ENCODE measurements at regions not wholly inside any gene's neighbourhood (a gene's known extent, or its start where the extent isn't known, plus 50 kb on each side); places are given as distances from the start of the nearest gene placed in this dataset.

- no peak for DNase-seq
- Histone ChIP-seq H3K9me3 (no peaks in the 10 kb centered on the region), H3K4me1 (no peaks in the 10 kb centered on the region), H3K27ac (no peak overlapping the region), H3K4me3 (no peak overlapping the region), H3K27me3 (ENCODE audit: low read depth) (no peaks in the 10 kb centered on the region), H3K36me3 (no peaks in the 10 kb centered on the region)
- TF ChIP-seq, protein P1, sequence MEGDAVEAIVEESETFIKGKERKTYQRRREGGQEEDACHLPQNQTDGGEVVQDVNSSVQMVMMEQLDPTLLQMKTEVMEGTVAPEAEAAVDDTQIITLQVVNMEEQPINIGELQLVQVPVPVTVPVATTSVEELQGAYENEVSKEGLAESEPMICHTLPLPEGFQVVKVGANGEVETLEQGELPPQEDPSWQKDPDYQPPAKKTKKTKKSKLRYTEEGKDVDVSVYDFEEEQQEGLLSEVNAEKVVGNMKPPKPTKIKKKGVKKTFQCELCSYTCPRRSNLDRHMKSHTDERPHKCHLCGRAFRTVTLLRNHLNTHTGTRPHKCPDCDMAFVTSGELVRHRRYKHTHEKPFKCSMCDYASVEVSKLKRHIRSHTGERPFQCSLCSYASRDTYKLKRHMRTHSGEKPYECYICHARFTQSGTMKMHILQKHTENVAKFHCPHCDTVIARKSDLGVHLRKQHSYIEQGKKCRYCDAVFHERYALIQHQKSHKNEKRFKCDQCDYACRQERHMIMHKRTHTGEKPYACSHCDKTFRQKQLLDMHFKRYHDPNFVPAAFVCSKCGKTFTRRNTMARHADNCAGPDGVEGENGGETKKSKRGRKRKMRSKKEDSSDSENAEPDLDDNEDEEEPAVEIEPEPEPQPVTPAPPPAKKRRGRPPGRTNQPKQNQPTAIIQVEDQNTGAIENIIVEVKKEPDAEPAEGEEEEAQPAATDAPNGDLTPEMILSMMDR (IDR thresholded peaks at IDR 0.05), result no peak
- no peak for ATAC-seq
- intact Hi-C loops (cut with DNase I), result no loop called here
Measured at GRCh38 chr1:238088560-238089290, 198.0 kb upstream of the ZP4 start.

DNA sequence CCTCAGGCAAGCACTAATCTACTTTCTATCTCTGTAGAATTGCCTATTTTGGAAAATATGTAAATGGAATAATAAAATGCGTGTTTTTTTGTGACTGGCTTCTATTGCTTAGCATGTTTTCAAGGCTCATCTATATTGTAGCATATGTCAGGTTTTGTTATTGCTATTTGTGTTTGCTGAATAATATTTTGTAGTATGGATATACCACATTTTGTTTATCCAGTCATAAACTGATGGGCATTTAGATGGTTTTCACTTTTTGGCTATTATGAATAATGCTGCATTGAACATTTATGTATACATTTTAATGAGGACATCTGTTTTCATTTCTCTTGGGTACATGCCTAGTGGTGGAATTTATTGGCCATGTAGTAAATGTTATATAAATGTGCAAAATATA lies 183.3 kb upstream of the ZP4 start:
- ATAC-seq (no peak), DNase-seq (no peak)
- intact Hi-C loops (cut with DNase I), result no loop called here
- no peaks in the 10 kb centered on the region for H3K36me3 ChIP-seq
- no peaks in the 10 kb centered on the region for H3K27me3 ChIP-seq (ENCODE audit: low read depth)
- H3K4me3 ChIP-seq, result no peak overlapping the region
- H3K9me3 ChIP-seq, result no peaks in the 10 kb centered on the region
- TF ChIP-seq, protein P1 (IDR thresholded peaks at IDR 0.05), result no peak
- H3K27ac ChIP-seq, result no peak overlapping the region
- H3K4me1 ChIP-seq, result no peaks in the 10 kb centered on the region

DNA sequence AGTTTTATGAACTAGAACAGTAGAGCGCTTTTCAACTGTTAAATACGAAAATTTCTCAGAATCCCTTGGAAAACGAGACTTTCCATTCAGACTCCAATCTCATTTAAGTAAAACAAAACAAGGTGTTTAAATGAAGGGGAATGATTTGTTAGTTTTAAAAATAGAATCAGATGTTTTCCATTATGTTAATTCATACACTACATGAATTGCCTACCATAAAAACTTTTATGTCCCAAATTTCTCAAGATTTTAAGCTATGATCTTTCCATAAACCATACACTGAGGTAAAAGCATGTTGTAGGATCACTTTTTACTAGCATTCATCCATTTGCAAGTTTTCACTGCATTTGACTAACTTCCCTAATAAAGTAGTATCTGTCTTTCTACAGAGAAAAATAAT lies 180.3 kb upstream of the ZP4 start:
- intact Hi-C loops (cut with DNase I), result no loop called here
- H3K4me1 ChIP-seq, result no peaks in the 10 kb centered on the region
- ATAC-seq (no peak), DNase-seq (no peak)
- no peaks in the 10 kb centered on the region for H3K9me3 ChIP-seq
- no peaks in the 10 kb centered on the region for H3K27me3 ChIP-seq (ENCODE audit: low read depth)
- H3K36me3 ChIP-seq, result no peaks in the 10 kb centered on the region
- H3K27ac ChIP-seq, result no peak overlapping the region
- no peak overlapping the region for H3K4me3 ChIP-seq
- TF ChIP-seq, protein P1 (IDR thresholded peaks at IDR 0.05), result no peak

DNA sequence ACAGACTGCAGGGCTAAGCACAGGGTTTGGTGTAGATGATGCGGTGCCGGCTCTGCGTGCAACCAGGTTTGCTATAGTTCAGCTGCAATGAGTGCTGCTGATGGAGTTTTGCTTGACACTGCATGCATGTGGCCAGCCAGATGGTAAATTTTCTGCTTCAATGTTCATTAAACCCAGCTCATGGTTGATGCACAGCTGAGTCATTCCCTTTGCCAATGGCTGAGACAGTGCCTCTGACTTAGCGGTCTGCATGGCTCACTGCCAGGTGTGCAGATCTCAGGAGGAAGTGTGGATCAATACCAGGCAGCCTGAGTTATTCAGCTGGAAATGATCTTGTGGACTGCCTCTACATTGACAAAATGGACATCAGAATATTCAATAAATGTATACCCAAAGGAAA lies 172.7 kb upstream of the ZP4 start:
- DNase-seq, result no peak
- no peak overlapping the region for H3K27ac ChIP-seq

GRCh38 chr1:238061967-238062613 lies 171.4 kb upstream of the ZP4 start:
- Histone ChIP-seq H3K9me3 (no peaks in the 10 kb centered on the region), H3K27ac (no peak overlapping the region), H3K4me3 (no peak overlapping the region), H3K27me3 (ENCODE audit: low read depth) (no peaks in the 10 kb centered on the region), H3K4me1 (no peaks in the 10 kb centered on the region), H3K36me3 (no peaks in the 10 kb centered on the region)
- TF ChIP-seq, protein P1 (IDR thresholded peaks at IDR 0.05), result no peak
- DNase-seq (no peak), ATAC-seq (no peak)
- intact Hi-C loops (cut with DNase I), result no loop called here

More for the DNA sequence above, 172.7 kb upstream of the ZP4 start:
- Histone ChIP-seq H3K4me1 (no peaks in the 10 kb centered on the region), H3K27me3 (ENCODE audit: low read depth) (no peaks in the 10 kb centered on the region), H3K36me3 (no peaks in the 10 kb centered on the region), H3K4me3 (no peak overlapping the region), H3K9me3 (no peaks in the 10 kb centered on the region)
- TF ChIP-seq, protein P1 (IDR thresholded peaks at IDR 0.05), result no peak
- intact Hi-C loops (cut with DNase I), result no loop called here
- no peak for ATAC-seq

All from lower lobe of right lung (tissue), 2 donors.